ENCODE measurements at regions not wholly inside any gene's neighbourhood (a gene's known extent, or its start where the extent isn't known, plus 50 kb on each side); places are given as distances from the start of the nearest gene placed in this dataset.

DNA sequence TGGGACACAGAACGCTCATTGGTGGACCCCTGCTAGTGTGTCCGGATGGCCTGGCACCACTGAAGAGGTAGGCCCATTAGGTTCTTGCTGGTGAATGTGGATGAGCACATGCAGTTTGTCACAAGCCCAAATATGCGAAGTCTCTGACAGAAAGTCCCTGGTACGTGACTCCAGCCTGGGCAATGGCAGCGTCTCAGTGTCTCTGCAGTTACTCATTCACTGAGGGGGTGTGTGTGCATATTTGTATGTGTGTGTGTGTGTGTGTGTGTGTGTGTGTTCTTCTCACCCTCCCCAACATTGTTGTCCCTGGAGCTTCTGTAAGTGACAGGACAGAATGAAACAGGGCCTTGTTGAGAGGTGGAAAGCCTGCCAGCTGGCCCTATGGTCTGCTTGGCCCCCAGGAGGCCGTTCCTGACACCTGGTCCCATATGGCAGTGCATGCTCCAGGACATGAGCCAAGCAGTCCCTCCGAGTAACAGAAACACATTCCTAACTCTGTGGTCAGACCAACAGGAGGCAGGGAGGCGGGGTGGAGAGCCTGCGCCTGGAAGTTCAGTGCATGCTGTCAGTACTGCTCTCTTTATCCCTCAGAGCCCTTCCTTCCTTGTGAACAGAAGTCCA lies 169.9 kb downstream of the SLC28A3 start:
- TF ChIP-seq EZH2 (IDR thresholded peaks at IDR 0.05; ENCODE audit: borderline replicate concordance, low read depth, low read length, severe bottlenecking) (no peak), POLR2AphosphoS5 (IDR thresholded peaks at IDR 0.05; ENCODE audit: insufficient read depth, low read depth, low read length) (no peak)

All from endothelial cell of umbilical vein (primary cell).